ENCODE measurements at regions not wholly inside any gene's neighbourhood (a gene's known extent, or its start where the extent isn't known, plus 50 kb on each side); places are given as distances from the start of the nearest gene placed in this dataset.

DNA sequence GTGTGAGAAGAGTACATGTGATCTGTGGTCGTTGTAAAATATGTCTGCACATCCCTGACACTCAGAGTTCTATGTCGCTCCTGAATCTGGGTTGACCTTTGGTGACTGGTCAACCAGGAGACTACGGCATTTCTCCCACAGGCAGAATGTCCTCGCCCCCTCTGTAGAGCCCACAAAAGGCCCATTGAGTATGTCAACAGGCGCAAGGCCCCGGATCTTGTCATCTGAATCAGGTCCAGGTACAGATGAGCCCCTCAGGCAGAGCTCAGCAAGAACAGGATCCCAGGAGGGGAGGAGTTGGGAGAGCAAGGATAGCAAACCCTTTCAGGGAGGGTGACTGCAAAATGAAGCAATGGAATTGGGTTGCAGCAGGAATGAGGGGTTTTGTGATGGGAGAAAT, 126.5 kb downstream of the MATN1 start:
- no peak for TF ChIP-seq CTCF (IDR thresholded peaks at IDR 0.05; ENCODE audit: insufficient read depth, low read depth, low read length)
- TF ChIP-seq EZH2 (IDR thresholded peaks at IDR 0.05; ENCODE audit: insufficient read depth, low read length): no peak
